ENCODE measurements at regions not wholly inside any gene's neighbourhood (a gene's known extent, or its start where the extent isn't known, plus 50 kb on each side); places are given as distances from the start of the nearest gene placed in this dataset.

- no peak for DNase-seq (ENCODE audit: low read depth)
- no peak overlapping the region for H3K4me3 ChIP-seq (ENCODE audit: low read depth, low read length)
- no peak for TF ChIP-seq CTCF (IDR thresholded peaks at IDR 0.05; ENCODE audit: insufficient read depth, low read depth, low read length, missing control alignments)
Measured at GRCh38 chr10:131429942-131430341, 118.4 kb upstream of the TCERG1L start.

GRCh38 chr10:131430716-131431412 lies 119.3 kb upstream of the TCERG1L start:
- TF ChIP-seq CTCF (IDR thresholded peaks at IDR 0.05; ENCODE audit: insufficient read depth, low read depth, low read length, missing control alignments), result no peak
- no peak overlapping the region for H3K4me3 ChIP-seq (ENCODE audit: low read depth, low read length)
- no peak for DNase-seq (ENCODE audit: low read depth)

- no peak for DNase-seq (ENCODE audit: low read depth)
- TF ChIP-seq CTCF (IDR thresholded peaks at IDR 0.05; ENCODE audit: insufficient read depth, low read depth, low read length, missing control alignments), result no peak
- no peak overlapping the region for H3K4me3 ChIP-seq (ENCODE audit: low read depth, low read length)
Measured at GRCh38 chr10:131431533-131431932, 120.0 kb upstream of the TCERG1L start.

GRCh38 chr10:131431978-131432690 lies 120.6 kb upstream of the TCERG1L start:
- H3K4me3 ChIP-seq (ENCODE audit: low read depth, low read length), result no peak overlapping the region
- DNase-seq (ENCODE audit: low read depth), result no peak
- TF ChIP-seq CTCF (IDR thresholded peaks at IDR 0.05; ENCODE audit: insufficient read depth, low read depth, low read length, missing control alignments), result no peak

GRCh38 chr10:131433568-131433967 lies 122.0 kb upstream of the TCERG1L start:
- DNase-seq (ENCODE audit: low read depth), result no peak
- TF ChIP-seq CTCF (IDR thresholded peaks at IDR 0.05; ENCODE audit: insufficient read depth, low read depth, low read length, missing control alignments), result no peak
- no peak overlapping the region for H3K4me3 ChIP-seq (ENCODE audit: low read depth, low read length)

GRCh38 chr10:131435232-131435631 lies 123.7 kb upstream of the TCERG1L start:
- TF ChIP-seq CTCF (IDR thresholded peaks at IDR 0.05; ENCODE audit: insufficient read depth, low read depth, low read length, missing control alignments), result no peak
- no peak overlapping the region for H3K4me3 ChIP-seq (ENCODE audit: low read depth, low read length)
- DNase-seq (ENCODE audit: low read depth), result no peak
